ENCODE measurements at regions not wholly inside any gene's neighbourhood (a gene's known extent, or its start where the extent isn't known, plus 50 kb on each side); places are given as distances from the start of the nearest gene placed in this dataset.
A peak's percentile ranks its signal among the peaks of the same experiment; 100 is the strongest.

DNA sequence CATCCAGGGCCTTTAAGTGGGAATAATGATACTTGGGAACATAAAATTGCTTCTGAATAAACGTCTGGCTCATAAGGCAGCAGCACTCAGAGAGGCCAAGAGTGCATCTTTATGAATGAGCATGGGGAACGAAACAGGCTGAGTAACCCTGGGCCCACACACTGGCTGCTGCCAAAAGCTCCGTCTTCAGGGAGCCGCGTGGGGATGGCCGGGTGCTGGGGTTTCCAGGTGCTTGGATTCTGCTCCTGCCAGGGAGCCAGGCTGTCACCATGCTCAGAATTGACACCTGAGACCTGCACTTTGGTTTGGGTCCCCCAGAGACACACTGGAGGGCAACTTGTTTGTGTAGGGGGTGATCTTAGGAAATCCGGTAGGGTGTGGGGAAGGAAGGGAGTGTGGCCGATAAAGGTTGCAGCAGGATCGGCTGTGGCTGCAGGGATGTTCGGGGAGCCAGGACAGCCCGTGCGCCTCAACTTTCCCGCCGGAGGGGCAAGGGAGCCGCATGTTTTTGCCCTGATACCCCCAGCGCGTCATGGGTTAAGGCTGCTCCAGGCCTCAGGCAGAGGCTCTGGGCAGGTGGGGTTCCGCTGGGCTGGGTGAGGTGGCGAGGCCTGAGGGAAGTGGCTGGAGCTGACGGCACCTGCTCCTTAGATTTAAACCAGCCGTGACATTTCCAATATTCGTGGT is 101.8 kb downstream of the YTHDF1 start:
- Histone ChIP-seq H3K27me3 (ENCODE audit: insufficient read depth in 3 of 3, low read length in 2 of 3) (peaks cover 0 to 52% (median 21%) of the 10 kb centered on the region in 3 donors), H3K27ac (no peak overlapping the region), H3K36me3 (ENCODE audit: insufficient read depth in 1 of 2, low read depth in 1 of 2) (no peaks in the 10 kb centered on the region), H3K9me3 (no peaks in the 10 kb centered on the region), H3K4me1 (no peaks in the 10 kb centered on the region), H3K4me3 (no peak overlapping the region)
- TF ChIP-seq, protein P1, sequence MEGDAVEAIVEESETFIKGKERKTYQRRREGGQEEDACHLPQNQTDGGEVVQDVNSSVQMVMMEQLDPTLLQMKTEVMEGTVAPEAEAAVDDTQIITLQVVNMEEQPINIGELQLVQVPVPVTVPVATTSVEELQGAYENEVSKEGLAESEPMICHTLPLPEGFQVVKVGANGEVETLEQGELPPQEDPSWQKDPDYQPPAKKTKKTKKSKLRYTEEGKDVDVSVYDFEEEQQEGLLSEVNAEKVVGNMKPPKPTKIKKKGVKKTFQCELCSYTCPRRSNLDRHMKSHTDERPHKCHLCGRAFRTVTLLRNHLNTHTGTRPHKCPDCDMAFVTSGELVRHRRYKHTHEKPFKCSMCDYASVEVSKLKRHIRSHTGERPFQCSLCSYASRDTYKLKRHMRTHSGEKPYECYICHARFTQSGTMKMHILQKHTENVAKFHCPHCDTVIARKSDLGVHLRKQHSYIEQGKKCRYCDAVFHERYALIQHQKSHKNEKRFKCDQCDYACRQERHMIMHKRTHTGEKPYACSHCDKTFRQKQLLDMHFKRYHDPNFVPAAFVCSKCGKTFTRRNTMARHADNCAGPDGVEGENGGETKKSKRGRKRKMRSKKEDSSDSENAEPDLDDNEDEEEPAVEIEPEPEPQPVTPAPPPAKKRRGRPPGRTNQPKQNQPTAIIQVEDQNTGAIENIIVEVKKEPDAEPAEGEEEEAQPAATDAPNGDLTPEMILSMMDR (IDR thresholded peaks at IDR 0.05): no peak
- DNase-seq: peak in 1 of 2 donors; percentile 23
- WGBS, 3 donors: 47 to 61% (median 48%) methylated on average over 21 to 22 of the region's 22 CpGs
- no peak for ATAC-seq
- intact Hi-C loops (cut with DNase I): no loop called here

DNA sequence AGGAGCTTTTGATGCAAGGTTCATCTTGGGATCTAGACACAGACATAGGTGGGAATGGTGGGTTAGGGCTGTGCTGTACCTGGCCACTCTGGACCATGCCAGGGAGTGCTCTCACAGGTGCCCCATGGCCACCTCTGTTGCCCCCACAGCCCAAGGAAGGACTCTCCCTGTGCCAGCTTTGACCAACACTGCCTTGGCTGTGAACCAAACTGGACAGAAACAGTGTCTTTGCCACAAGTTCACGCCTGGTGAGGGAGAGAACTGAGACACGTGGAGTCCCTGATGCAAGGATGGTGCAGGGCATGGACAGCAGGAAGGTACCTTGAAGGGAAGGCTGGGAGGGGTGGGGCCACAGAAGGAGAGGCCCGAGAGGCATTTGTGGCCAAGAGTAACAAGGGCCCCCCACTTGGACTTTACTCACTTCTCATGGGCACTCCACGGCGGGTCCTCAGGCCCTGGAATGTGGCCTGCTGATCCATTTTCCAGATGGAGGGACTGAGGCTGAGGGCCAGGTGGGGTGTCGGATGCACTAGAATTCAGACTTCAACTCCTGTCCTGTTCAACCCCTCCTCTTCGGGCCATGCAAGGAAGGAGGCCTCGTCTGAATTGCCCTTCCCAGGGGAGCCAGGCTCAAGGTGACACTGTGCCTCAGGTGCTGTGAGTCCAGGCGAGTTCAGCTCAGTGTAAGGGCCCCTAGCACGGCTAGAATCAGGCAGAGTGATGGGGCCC is 103.3 kb downstream of the YTHDF1 start:
- H3K4me1 ChIP-seq: no peaks in the 10 kb centered on the region
- intact Hi-C loops (cut with DNase I): no loop called here
- ATAC-seq (no peak), DNase-seq (peak in 1 of 2 donors; percentile 18)
- peaks cover 6% of the 10 kb centered on the region for H3K9me3 ChIP-seq
- TF ChIP-seq, protein P1 (IDR thresholded peaks at IDR 0.05): no peak
- no peak overlapping the region for H3K4me3 ChIP-seq
- peaks cover 0 to 56% (median 18%) of the 10 kb centered on the region in 3 donors for H3K27me3 ChIP-seq (ENCODE audit: insufficient read depth in 3 of 3, low read length in 2 of 3)
- WGBS, 3 donors: 61 to 66% (median 61%) methylated on average over 10 of the region's 10 CpGs
- H3K27ac ChIP-seq: no peak overlapping the region
- H3K36me3 ChIP-seq (ENCODE audit: insufficient read depth in 1 of 2, low read depth in 1 of 2): no peaks in the 10 kb centered on the region

DNA sequence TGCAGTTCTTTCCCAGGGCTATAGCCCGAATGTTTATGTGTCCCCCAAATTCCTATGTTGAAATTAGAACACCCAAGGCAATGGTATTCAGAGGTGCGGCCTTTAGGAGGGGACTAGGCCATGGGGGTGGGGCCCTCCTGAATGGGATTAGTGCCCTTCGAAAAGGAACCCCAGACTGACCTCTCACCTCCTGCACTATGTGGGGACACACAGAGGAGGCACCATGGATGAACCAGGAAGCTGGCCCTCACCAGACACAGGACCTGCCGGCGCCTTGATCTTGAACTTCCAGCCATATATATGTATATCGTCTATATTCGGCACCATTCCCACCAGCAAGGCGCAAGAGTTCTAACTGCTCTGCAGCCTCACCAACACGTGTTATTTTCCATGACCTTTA is 101.5 kb upstream of the BHLHE23 start:
- Histone ChIP-seq H3K9me3 (peaks cover 6% of the 10 kb centered on the region), H3K27me3 (ENCODE audit: insufficient read depth in 3 of 3, low read length in 2 of 3) (peaks cover 0 to 60% (median 18%) of the 10 kb centered on the region in 3 donors), H3K27ac (no peak overlapping the region), H3K4me1 (no peaks in the 10 kb centered on the region), H3K36me3 (ENCODE audit: insufficient read depth in 1 of 2, low read depth in 1 of 2) (no peaks in the 10 kb centered on the region), H3K4me3 (no peak overlapping the region)
- TF ChIP-seq, protein P1 (IDR thresholded peaks at IDR 0.05): no peak
- ATAC-seq: no peak
- intact Hi-C loops (cut with DNase I): no loop called here
- 82 to 87% (median 83%) methylated on average over 9 of the region's 9 CpGs for WGBS, 3 donors
- DNase-seq: no peak

DNA sequence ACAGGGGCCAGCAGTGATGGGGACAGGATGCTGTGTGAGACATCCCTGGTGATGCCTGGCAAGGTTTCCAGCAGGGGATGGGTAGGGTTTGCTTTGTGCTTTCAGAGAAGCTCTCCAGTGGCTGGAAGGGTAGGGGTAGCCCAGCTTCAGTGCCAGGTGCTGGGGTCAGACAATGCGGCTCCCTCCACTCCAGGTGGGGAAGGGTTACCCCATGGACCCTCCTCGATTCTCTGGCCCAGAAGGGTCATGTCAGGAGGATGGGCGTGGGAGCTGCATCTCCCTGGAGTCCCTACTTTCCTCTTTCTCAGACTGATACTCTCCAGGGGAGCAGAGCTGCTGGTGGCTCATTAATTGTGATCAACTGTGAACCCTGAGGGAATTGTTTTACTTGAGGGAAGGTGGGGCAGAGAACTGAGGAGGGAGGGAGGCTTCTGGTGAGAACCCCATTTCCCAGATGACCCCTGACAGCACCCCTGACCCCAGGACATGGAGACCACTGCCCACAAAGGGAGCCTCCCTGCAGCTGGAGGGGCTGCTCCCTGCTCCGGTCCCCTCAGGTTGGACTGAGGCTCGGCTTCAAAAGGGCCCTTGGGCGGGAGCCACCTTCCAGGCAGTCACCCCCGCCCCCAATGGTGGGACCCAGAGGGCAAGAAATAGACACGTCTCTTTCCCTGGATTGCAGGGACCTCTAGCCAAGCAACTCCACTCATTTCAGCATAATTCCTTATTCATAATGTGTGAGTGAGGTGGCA is 100.9 kb upstream of the BHLHE23 start:
- H3K4me3 ChIP-seq: no peak overlapping the region
- H3K4me1 ChIP-seq: no peaks in the 10 kb centered on the region
- intact Hi-C loops (cut with DNase I): no loop called here
- no peak overlapping the region for H3K27ac ChIP-seq
- ATAC-seq (no peak), DNase-seq (no peak)
- peaks cover 6% of the 10 kb centered on the region for H3K9me3 ChIP-seq
- peaks cover 0 to 57% (median 18%) of the 10 kb centered on the region in 3 donors for H3K27me3 ChIP-seq (ENCODE audit: insufficient read depth in 3 of 3, low read length in 2 of 3)
- TF ChIP-seq, protein P1 (IDR thresholded peaks at IDR 0.05): no peak
- 66 to 75% (median 67%) methylated on average over 8 of the region's 8 CpGs for WGBS, 3 donors
- no peaks in the 10 kb centered on the region for H3K36me3 ChIP-seq (ENCODE audit: insufficient read depth in 1 of 2, low read depth in 1 of 2)
